Mesothelial cell of epicardium (in vitro differentiated cells): ENCODE measurements at regions not wholly inside any gene's neighbourhood (a gene's known extent, or its start where the extent isn't known, plus 50 kb on each side); places are given as distances from the start of the nearest gene placed in this dataset.
A peak's percentile ranks its signal among the peaks of the same experiment; 100 is the strongest.

Experiments
- DNase-seq, 2 experiments: peaks; one replicate each; pipeline ENCODE4 v3.0.0; 2021; ENCODE audit warnings: low spot score in 2 of 2; ENCODE audit not compliant: unreplicated experiment in 2 of 2
- H3K27ac Mint-ChIP-seq: 2 replicates; pipeline ENCODE4 v1.8.0; 2021; ENCODE audit warnings: mixed read lengths
- H3K27me3 Mint-ChIP-seq: 2 replicates; pipeline ENCODE4 v1.8.0; 2021; ENCODE audit warnings: low read depth, mixed read lengths
- H3K36me3 Mint-ChIP-seq: 2 replicates; pipeline ENCODE4 v1.8.0; 2021; ENCODE audit warnings: mixed read lengths
- H3K4me1 Mint-ChIP-seq: 2 replicates; pipeline ENCODE4 v1.8.0; 2021; ENCODE audit warnings: mixed read lengths
- H3K4me3 Mint-ChIP-seq: 2 replicates; pipeline ENCODE4 v1.8.0; 2021; ENCODE audit warnings: mild to moderate bottlenecking, moderate library complexity, mixed read lengths
- H3K9me3 Mint-ChIP-seq: 2 replicates; pipeline ENCODE4 v1.8.0; 2021; ENCODE audit warnings: mixed read lengths
- CTCF ChIP-seq: fragments of 200-600 bp; sonication (generic); IDR thresholded peaks from one replicate; pipeline ENCODE4 v1.5.0; 2021; ENCODE audit warnings: antibody characterized with exemption; ENCODE audit not compliant: unreplicated experiment

DNA sequence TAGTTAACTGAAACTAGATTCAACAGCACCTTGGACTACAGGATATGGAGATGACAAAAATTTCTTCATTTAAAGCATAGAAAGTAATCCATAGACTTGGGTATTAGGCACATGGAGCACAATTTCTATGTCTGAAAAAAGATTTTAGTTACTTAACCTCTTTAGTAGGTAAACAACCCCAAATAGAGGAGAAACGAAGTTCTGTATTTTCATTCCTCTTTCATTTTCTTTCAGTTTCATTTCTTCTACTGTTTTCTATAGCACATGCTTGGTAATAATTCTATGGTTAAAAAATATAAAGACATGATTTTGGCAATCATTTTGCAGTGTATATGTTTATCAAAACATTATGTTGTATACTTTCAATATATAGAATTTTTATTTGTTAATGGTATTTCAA, 99.5 kb downstream of the CASP12 start:
- no peak for DNase-seq
- peaks cover 8% of the 10 kb centered on the region for H3K4me1 Mint-ChIP-seq
- H3K27ac Mint-ChIP-seq = peak overlapping the region; percentile 17
- H3K27me3 Mint-ChIP-seq = no peaks in the 10 kb centered on the region
- peaks cover 23% of the 10 kb centered on the region for H3K9me3 Mint-ChIP-seq
- no peak for TF ChIP-seq CTCF
- peaks cover 10% of the 10 kb centered on the region for H3K36me3 Mint-ChIP-seq
- no peak overlapping the region for H3K4me3 Mint-ChIP-seq

DNA sequence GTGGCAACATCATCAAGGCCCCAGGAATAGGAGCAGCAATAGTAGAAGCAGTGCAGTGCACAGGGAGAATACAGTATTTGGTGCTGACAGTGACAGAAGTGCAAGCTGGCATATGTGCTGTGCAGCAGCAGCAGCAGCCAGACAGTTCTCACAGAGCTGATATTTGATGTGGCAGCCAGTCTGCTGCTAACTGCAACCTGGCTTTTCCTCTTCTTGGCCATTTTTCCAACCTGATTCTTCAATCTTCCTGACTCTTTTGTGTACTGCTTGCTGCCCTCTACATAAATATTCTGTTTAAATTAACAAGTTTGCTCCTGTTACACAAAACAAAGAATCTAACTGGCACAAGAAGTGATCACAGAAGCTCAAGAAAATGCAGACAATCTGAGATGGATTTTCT, 102.0 kb downstream of the CASP12 start:
- peaks cover 10% of the 10 kb centered on the region for H3K36me3 Mint-ChIP-seq
- no peak for TF ChIP-seq CTCF
- H3K27me3 Mint-ChIP-seq = no peaks in the 10 kb centered on the region
- H3K4me1 Mint-ChIP-seq = peaks cover 22% of the 10 kb centered on the region
- H3K27ac Mint-ChIP-seq = no peak overlapping the region
- peaks cover 20% of the 10 kb centered on the region for H3K9me3 Mint-ChIP-seq
- no peak overlapping the region for H3K4me3 Mint-ChIP-seq
- DNase-seq = no peak

DNA sequence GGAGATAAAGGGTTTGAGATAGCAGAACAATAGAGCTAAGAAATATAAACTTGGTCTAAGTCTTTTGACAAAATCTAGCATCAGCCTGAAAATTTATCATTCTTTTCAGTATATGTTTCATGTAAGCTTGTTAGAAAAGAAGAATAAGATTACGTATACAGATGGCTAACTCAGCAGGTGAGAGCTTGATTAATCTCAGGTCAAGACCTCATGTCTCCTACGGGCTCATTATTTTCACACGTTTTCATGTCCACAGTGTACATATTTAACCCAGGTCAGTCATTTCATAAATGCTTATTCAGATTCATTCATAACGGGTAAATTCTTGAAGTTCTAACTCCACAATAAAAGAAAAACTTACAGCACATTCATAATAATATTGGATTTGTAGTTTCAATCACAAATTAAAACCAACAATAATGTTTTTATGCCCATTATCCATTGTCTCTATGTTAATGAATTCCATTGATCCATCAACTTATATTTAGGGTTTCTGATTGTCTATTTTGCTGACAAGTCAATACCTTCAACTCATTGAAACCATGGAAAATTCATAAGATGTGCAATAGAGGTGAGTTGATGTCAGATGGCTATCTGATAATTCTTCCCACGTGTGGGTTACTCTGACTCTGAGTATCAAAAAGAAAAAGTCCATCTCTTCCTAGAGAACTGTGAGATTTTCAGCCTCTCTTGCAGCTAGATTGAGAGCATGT, 102.6 kb downstream of the CASP12 start:
- Mint-ChIP-seq H3K27ac (no peak overlapping the region), H3K36me3 (peaks cover 10% of the 10 kb centered on the region), H3K4me3 (no peak overlapping the region), H3K9me3 (peaks cover 20% of the 10 kb centered on the region), H3K4me1 (peaks cover 22% of the 10 kb centered on the region), H3K27me3 (no peaks in the 10 kb centered on the region)
- TF ChIP-seq CTCF = no peak
- no peak for DNase-seq

DNA sequence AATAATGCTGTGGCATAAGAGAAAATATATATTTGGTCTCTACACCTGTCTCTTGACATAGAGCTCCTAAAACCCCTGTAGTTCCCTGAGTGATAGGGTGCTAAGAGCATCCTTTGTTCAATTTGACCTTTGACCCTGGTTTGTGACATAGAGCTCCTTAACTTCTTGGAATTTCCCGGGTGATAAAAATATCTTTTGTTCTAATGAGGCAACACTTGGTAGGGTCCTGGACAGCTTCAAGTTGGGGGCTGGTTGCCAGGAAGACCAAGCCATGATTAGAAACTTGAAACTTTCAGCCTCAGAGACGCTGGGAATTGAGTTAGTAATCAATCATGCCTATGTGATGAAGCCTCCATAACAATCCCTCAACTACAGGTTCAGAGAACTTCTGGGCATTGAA, 105.4 kb downstream of the CASP12 start:
- peaks cover 10% of the 10 kb centered on the region for H3K36me3 Mint-ChIP-seq
- TF ChIP-seq CTCF = no peak
- H3K27ac Mint-ChIP-seq = no peak overlapping the region
- H3K4me1 Mint-ChIP-seq = peaks cover 20% of the 10 kb centered on the region
- no peak for DNase-seq
- H3K9me3 Mint-ChIP-seq = peaks cover 20% of the 10 kb centered on the region
- no peaks in the 10 kb centered on the region for H3K27me3 Mint-ChIP-seq
- no peak overlapping the region for H3K4me3 Mint-ChIP-seq

DNA sequence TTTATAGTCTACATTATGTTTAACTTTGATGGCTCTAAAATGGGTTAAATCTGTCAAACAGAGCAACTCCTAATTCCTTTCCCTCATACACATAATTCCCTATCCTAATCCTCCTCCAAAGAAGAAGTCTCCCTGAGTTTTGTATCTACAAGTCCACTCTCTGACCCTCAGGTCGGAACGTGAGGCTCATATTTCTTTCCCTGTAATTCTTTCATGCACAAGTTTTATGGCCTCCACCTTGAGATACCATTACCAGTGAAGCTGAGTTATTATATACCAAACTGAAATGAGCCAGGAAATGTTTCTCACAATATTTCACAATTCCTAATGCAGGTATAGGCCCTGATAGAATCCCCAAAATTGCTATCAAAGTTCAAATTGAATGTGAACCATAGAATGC, 106.4 kb downstream of the CASP12 start:
- Mint-ChIP-seq H3K27me3 (no peaks in the 10 kb centered on the region), H3K4me3 (no peak overlapping the region), H3K4me1 (peaks cover 23% of the 10 kb centered on the region), H3K9me3 (peaks cover 15% of the 10 kb centered on the region), H3K36me3 (peaks cover 8% of the 10 kb centered on the region), H3K27ac (no peak overlapping the region)
- DNase-seq = no peak
- TF ChIP-seq CTCF = no peak
